AG09309 (cell line): ENCODE measurements at regions not wholly inside any gene's neighbourhood (a gene's known extent, or its start where the extent isn't known, plus 50 kb on each side); places are given as distances from the start of the nearest gene placed in this dataset.

Experiments used
- DNase-seq: peaks from one replicate; pipeline ENCODE4 v3.0.0-alpha.2; 2010; ENCODE audit warnings: low read depth
- H3K4me3 ChIP-seq: 2 replicates; pipeline ENCODE4 v1.5.1; 2011; ENCODE audit warnings: mild to moderate bottlenecking, low read depth, low read length, moderate library complexity; ENCODE audit not compliant: control insufficient read depth
- CTCF ChIP-seq: IDR thresholded peaks from 2 replicates; pipeline ENCODE4 v1.5.1; 2011; ENCODE audit warnings: mild to moderate bottlenecking, low read depth, low read length, inconsistent platforms; ENCODE audit not compliant: insufficient read depth, control insufficient read depth; ENCODE audit errors: missing control alignments

- TF ChIP-seq CTCF: no peak
- no peak overlapping the region for H3K4me3 ChIP-seq
- no peak for DNase-seq
Observed at GRCh38 chr1:221286399-221286798, 407.2 kb downstream of the HLX start.

GRCh38 chr1:221289103-221289502, 409.9 kb downstream of the HLX start:
- no peak overlapping the region for H3K4me3 ChIP-seq
- DNase-seq: no peak
- no peak for TF ChIP-seq CTCF

- H3K4me3 ChIP-seq: no peak overlapping the region
- no peak for TF ChIP-seq CTCF
- DNase-seq: no peak
Observed at GRCh38 chr1:221290669-221291068, 411.4 kb downstream of the HLX start.

- TF ChIP-seq CTCF: no peak
- no peak for DNase-seq
- no peak overlapping the region for H3K4me3 ChIP-seq
Observed at GRCh38 chr1:221291113-221291512, 411.9 kb downstream of the HLX start.

- no peak for DNase-seq
Observed at GRCh38 chr1:221292652-221293051, 413.4 kb downstream of the HLX start.

GRCh38 chr1:221294242-221294641, 415.0 kb downstream of the HLX start:
- TF ChIP-seq CTCF: no peak
- no peak for DNase-seq
- H3K4me3 ChIP-seq: no peak overlapping the region

More at GRCh38 chr1:221292652-221293051, 413.4 kb downstream of the HLX start:
- no peak for TF ChIP-seq CTCF
- no peak overlapping the region for H3K4me3 ChIP-seq

GRCh38 chr1:221302357-221302756, 423.1 kb downstream of the HLX start:
- no peak for DNase-seq
- no peak overlapping the region for H3K4me3 ChIP-seq
- no peak for TF ChIP-seq CTCF
